Smooth muscle cell (in vitro differentiated cells): ENCODE measurements at regions not wholly inside any gene's neighbourhood (a gene's known extent, or its start where the extent isn't known, plus 50 kb on each side); places are given as distances from the start of the nearest gene placed in this dataset.

Experiments
- DNase-seq: peaks from one replicate; lab custom pipeline; 2025; ENCODE audit not compliant: unreplicated experiment; lab: John Stamatoyannopoulos, UW
- H2AFZ ChIP-seq: fragments of 200-600 bp; sonication (generic); 2 replicates; pipeline ENCODE4 v1.6.0; 2016; ENCODE audit warnings: antibody characterized with exemption, low read depth, mild to moderate bottlenecking
- H3F3A ChIP-seq: fragments of 200-600 bp; sonication (generic); 2 replicates; pipeline ENCODE4 v1.6.0; 2017; ENCODE audit warnings: antibody characterized with exemption, low read depth
- H3K27ac ChIP-seq: fragments of 200-600 bp; sonication (generic); 2 replicates; pipeline ENCODE4 v1.5.1; 2016; ENCODE audit warnings: low read depth, mild to moderate bottlenecking
- H3K27me3 ChIP-seq: fragments of 200-600 bp; sonication (generic); 2 replicates; pipeline ENCODE4 v1.6.1; 2016; ENCODE audit warnings: low read depth, mild to moderate bottlenecking
- H3K36me3 ChIP-seq: fragments of 200-600 bp; sonication (generic); 2 replicates; pipeline ENCODE4 v1.5.1; 2016; ENCODE audit warnings: low read depth
- H3K4me1 ChIP-seq: fragments of 200-600 bp; sonication (generic); 2 replicates; pipeline ENCODE4 v1.5.1; 2016; ENCODE audit warnings: low read depth
- H3K4me2 ChIP-seq: fragments of 200-600 bp; sonication (generic); 2 replicates; pipeline ENCODE4 v1.6.0; 2016; ENCODE audit warnings: mild to moderate bottlenecking
- H3K4me3 ChIP-seq: fragments of 200-600 bp; sonication (generic); 2 replicates; pipeline ENCODE4 v1.5.1; 2016; ENCODE audit warnings: mild to moderate bottlenecking
- H3K79me2 ChIP-seq: fragments of 200-600 bp; sonication (generic); 2 replicates; pipeline ENCODE4 v1.6.0; 2016; ENCODE audit warnings: low read depth, mild to moderate bottlenecking
- H3K9ac ChIP-seq: fragments of 200-600 bp; sonication (generic); 2 replicates; pipeline ENCODE4 v1.6.0; 2016; ENCODE audit warnings: low read depth
- H3K9me3 ChIP-seq: fragments of 200-600 bp; sonication (generic); replicated peaks from 2 replicates; pipeline ENCODE4 v1.5.1; 2016; ENCODE audit warnings: low read depth
- H4K20me1 ChIP-seq: fragments of 200-600 bp; sonication (generic); 2 replicates; pipeline ENCODE4 v1.6.0; 2016; ENCODE audit warnings: low read depth
- WGBS: methylation state at CpG from one replicate; pipeline ENCODE4 v1.1.7; 2016; ENCODE audit warnings: low lambda C conversion rate; 5-methylcytosine and 5-hydroxymethylcytosine counted together
- TF ChIP-seq, protein P1 (sequence below): fragments of 200-600 bp; sonication (generic); IDR thresholded peaks from 2 replicates; pipeline ENCODE4 v1.5.1; 2017; ENCODE audit warnings: borderline replicate concordance, mild to moderate bottlenecking, antibody characterized with exemption; ENCODE audit not compliant: insufficient read depth, poor library complexity, severe bottlenecking

DNA sequence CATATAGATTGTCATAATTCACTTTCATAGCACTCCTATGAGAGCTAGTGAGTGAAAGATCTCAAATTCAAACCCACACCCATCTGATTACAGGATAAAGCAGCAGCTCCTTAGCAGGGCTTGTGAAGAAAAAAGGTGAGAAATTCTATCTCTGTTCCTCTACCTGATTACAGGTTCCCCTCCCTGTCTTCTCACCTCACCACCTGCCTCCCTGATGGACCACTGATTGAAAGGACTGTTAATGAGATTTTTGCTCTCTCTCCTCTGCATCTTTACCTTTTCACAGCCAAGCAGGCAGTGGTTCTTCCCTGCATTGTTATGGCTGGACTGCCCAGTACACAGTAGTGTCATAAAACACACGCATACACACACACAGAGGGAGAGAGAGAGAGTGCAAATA lies 228.5 kb downstream of the MTERF1 start:
- no peak overlapping the region for H2AFZ ChIP-seq
- H3F3A ChIP-seq, result peaks cover 3% of the 10 kb centered on the region
- WGBS, result 93% methylated on average over 1 of the region's 1 CpG
- H3K9me3 ChIP-seq, result no peaks in the 10 kb centered on the region
- TF ChIP-seq, protein P1, sequence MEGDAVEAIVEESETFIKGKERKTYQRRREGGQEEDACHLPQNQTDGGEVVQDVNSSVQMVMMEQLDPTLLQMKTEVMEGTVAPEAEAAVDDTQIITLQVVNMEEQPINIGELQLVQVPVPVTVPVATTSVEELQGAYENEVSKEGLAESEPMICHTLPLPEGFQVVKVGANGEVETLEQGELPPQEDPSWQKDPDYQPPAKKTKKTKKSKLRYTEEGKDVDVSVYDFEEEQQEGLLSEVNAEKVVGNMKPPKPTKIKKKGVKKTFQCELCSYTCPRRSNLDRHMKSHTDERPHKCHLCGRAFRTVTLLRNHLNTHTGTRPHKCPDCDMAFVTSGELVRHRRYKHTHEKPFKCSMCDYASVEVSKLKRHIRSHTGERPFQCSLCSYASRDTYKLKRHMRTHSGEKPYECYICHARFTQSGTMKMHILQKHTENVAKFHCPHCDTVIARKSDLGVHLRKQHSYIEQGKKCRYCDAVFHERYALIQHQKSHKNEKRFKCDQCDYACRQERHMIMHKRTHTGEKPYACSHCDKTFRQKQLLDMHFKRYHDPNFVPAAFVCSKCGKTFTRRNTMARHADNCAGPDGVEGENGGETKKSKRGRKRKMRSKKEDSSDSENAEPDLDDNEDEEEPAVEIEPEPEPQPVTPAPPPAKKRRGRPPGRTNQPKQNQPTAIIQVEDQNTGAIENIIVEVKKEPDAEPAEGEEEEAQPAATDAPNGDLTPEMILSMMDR, result no peak
- no peaks in the 10 kb centered on the region for H3K79me2 ChIP-seq
- no peak overlapping the region for H3K9ac ChIP-seq
- peaks cover 3% of the 10 kb centered on the region for H3K4me1 ChIP-seq
- DNase-seq, result no peak
- H3K27me3 ChIP-seq, result peaks cover 14% of the 10 kb centered on the region
- no peak overlapping the region for H3K4me2 ChIP-seq
- no peaks in the 10 kb centered on the region for H3K36me3 ChIP-seq
- no peak overlapping the region for H3K4me3 ChIP-seq
- no peak overlapping the region for H3K27ac ChIP-seq
- no peaks in the 10 kb centered on the region for H4K20me1 ChIP-seq

DNA sequence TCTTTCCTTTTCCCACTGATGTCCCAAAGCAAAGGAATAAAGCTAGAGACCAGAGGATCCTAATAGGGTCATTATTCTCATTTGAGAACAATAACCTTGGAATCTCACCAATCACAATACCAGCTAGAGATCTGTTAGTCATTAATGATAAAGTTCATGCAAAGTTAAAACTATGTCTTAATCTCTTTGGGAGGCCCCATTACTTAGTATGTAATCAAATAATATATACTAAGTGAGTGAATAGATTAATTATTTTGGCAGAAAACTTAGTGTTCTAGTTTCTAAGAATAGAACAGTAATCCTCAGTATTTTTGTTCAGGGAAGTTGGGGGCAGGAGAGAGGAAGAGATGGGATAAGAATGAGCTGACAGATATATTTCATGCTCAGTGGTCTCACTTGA lies 227.2 kb downstream of the MTERF1 start:
- TF ChIP-seq, protein P1, result no peak
- Histone ChIP-seq H3K4me3 (no peak overlapping the region), H2AFZ (no peak overlapping the region), H3K4me1 (peaks cover 9% of the 10 kb centered on the region), H4K20me1 (no peaks in the 10 kb centered on the region), H3K79me2 (no peaks in the 10 kb centered on the region), H3K9me3 (no peaks in the 10 kb centered on the region), H3K27ac (no peak overlapping the region), H3K36me3 (no peaks in the 10 kb centered on the region), H3K27me3 (peaks cover 14% of the 10 kb centered on the region), H3K4me2 (no peak overlapping the region), H3K9ac (no peak overlapping the region), H3F3A (peaks cover 6% of the 10 kb centered on the region)
- DNase-seq, result no peak

DNA sequence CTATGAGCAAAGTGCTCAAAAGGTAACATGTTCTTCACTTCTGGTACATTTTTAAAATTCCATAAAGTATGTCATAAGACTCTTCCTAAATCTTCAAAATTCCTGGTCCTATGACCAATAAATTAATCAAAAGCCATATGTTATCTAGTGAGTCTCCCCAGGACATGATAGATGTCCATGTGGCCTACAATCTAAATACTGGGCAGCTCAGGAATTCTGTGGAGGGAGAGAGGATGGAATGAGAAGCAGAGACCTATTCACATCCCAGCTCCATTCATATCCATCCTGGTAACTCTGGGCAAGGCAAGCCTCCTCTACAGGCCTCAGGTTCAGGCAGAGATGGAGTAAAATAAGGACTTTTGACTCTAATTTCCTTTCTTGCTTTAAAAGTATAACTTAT lies 224.8 kb downstream of the MTERF1 start:
- H3K9me3 ChIP-seq, result no peaks in the 10 kb centered on the region
- no peak overlapping the region for H3K4me3 ChIP-seq
- TF ChIP-seq, protein P1, result no peak
- no peak overlapping the region for H3K27ac ChIP-seq
- peaks cover 9% of the 10 kb centered on the region for H3K4me1 ChIP-seq
- no peak for DNase-seq
- no peaks in the 10 kb centered on the region for H3K79me2 ChIP-seq
- H3K36me3 ChIP-seq, result no peaks in the 10 kb centered on the region
- H3K27me3 ChIP-seq, result peaks cover 14% of the 10 kb centered on the region
- no peak overlapping the region for H3K4me2 ChIP-seq
- peaks cover 6% of the 10 kb centered on the region for H3F3A ChIP-seq
- no peak overlapping the region for H2AFZ ChIP-seq
- H4K20me1 ChIP-seq, result no peaks in the 10 kb centered on the region
- no peak overlapping the region for H3K9ac ChIP-seq

DNA sequence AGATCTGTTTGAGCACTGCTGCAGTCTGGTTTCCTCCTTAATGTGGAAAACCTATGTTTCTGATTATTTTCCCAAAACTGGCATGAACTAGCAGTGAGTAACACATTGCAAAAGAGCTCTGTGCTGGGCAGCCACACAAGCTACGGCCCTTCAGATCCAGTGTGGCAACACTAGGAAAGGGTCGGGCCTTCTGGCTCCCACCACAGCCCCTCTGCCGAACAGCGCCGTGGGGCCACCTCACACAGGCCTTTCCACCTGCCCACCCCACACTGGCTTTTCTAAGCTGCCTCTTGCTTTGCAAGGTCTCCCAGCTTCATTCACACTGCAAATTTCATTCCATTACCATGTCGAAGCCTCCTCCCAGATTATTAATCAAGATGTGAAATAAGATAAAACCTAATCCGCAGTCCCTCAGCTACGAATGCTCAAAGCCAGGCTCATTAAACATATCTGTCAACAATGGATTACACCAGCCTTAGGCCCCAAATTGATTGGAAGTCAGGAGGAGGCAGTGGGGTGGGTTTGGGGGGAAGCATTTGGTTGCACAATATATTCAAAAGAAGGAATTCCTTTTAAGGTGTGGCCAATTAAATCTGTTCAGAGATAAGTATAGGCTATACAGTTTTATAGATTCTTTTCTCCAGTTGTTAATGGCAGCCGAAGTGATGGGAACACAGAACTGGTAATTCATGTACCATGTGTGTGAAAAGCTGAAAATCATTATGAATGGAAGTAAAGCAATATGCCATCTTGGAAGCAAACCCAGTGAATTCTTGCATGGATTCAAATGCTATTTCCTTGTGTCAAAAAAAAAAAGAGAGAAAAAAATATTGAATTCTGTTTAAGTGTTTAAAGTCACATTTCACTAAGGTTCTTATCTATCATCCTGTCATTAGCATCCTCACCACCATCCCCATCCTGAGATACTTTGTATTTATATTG lies 223.7 kb downstream of the MTERF1 start:
- H3K36me3 ChIP-seq, result no peaks in the 10 kb centered on the region
- WGBS, result 56% methylated on average over 9 of the region's 9 CpGs
- H3K4me3 ChIP-seq, result no peak overlapping the region
- no peaks in the 10 kb centered on the region for H3K9me3 ChIP-seq
- H3K4me1 ChIP-seq, result peaks cover 9% of the 10 kb centered on the region
- H3K27ac ChIP-seq, result peak overlapping the region; percentile 43
- no peak overlapping the region for H2AFZ ChIP-seq
- no peak overlapping the region for H3K9ac ChIP-seq
- DNase-seq, result no peak
- H3K27me3 ChIP-seq, result peaks cover 4% of the 10 kb centered on the region
- TF ChIP-seq, protein P1, result no peak
- H4K20me1 ChIP-seq, result no peaks in the 10 kb centered on the region
- peak overlapping the region; percentile 10 for H3K4me2 ChIP-seq
- no peaks in the 10 kb centered on the region for H3K79me2 ChIP-seq
- H3F3A ChIP-seq, result peaks cover 6% of the 10 kb centered on the region
